GM12878 (cell line): ENCODE measurements at regions not wholly inside any gene's neighbourhood (a gene's known extent, or its start where the extent isn't known, plus 50 kb on each side); places are given as distances from the start of the nearest gene placed in this dataset.

Experiments used
- ATAC-seq: fragments of 200-7000 bp; cut with Tn5 transposase; 3 replicates; pipeline ENCODE4 v1.9.1; 2020; ENCODE audit warnings: mild to moderate bottlenecking, moderate library complexity
- BruUV-seq: library from RNA; stranded (reverse); fragments of 400-500 nt; replicated peaks from 2 replicates; lab custom pipeline; 2021; lab: Mats Ljungman, UMichigan
- CTCF ChIA-PET: fragments of 300-600 bp; sonication (Branson Sonifier 250); formaldehyde crosslinking; extraction: SDS; loops from one replicate; lab custom pipeline; 2021; ENCODE audit warnings: inconsistent platforms; lab: Yijun Ruan, JAX
- POLR2A ChIA-PET: fragments of 350-600 bp; formaldehyde crosslinking; extraction: SDS; loops from one replicate; lab custom pipeline; 2021; ENCODE audit warnings: inconsistent platforms; lab: Charles Lee
- RAD21 ChIA-PET: fragments of 300-600 bp; sonication (Branson Sonifier 250); formaldehyde crosslinking; loops from one replicate; lab custom pipeline; 2023; ENCODE audit warnings: antibody characterized with exemption; ENCODE audit not compliant: unreplicated experiment; lab: Charles Lee
- SMC1A ChIA-PET: fragments of 300-600 bp; sonication (Branson Sonifier 250); formaldehyde crosslinking; loops from one replicate; lab custom pipeline; 2023; ENCODE audit not compliant: unreplicated experiment, uncharacterized antibody; lab: Charles Lee
- DNase-seq: peaks from one replicate; pipeline ENCODE4 v3.0.0-alpha.2; 2011; ENCODE audit warnings: low read depth, low spot score
- FAIRE-seq: peaks from 3 replicates; lab custom pipeline; 2011; peaks lifted over from hg19 to GRCh38; lab: Jason Lieb, UNC
- H2AFZ ChIP-seq: 2 replicates; pipeline ENCODE4 v1.6.0; 2011; ENCODE audit warnings: low read depth, low read length, control low read depth; ENCODE audit not compliant: control insufficient read depth
- H3K27ac ChIP-seq: 2 replicates; pipeline ENCODE4 v1.5.1; 2011; ENCODE audit warnings: control low read depth; ENCODE audit not compliant: control insufficient read depth, insufficient read depth
- H3K27me3 ChIP-seq, 2 experiments: replicated peaks in 1 of 2; 2 replicates each; pipeline versions ENCODE4 v1.6.0 to v1.6.1; 2011; ENCODE audit warnings: low read length in 1 of 2; ENCODE audit not compliant: control insufficient read depth in 2 of 2, insufficient read depth in 2 of 2
- H3K36me3 ChIP-seq, 2 experiments: 2 replicates each; pipeline ENCODE4 v1.5.1; 2011; ENCODE audit warnings: low read length in 1 of 2; ENCODE audit not compliant: control insufficient read depth in 2 of 2, insufficient read depth in 2 of 2
- H3K4me1 ChIP-seq: 2 replicates; pipeline ENCODE4 v1.6.1; 2011; ENCODE audit warnings: mild to moderate bottlenecking, low read length, moderate library complexity, mixed read lengths; ENCODE audit not compliant: control insufficient read depth, insufficient read depth
- H3K4me2 ChIP-seq: 2 replicates; pipeline ENCODE4 v1.6.0; 2011; ENCODE audit warnings: control low read depth; ENCODE audit not compliant: control insufficient read depth, insufficient read depth
- H3K4me3 ChIP-seq: fragments of 200-600 bp; sonication (generic); 2 replicates; pipeline ENCODE4 v1.5.1; 2016
- H3K79me2 ChIP-seq: 2 replicates; pipeline ENCODE4 v1.6.0; 2011; ENCODE audit warnings: low read length; ENCODE audit not compliant: control insufficient read depth, insufficient read depth
- H3K9ac ChIP-seq: 2 replicates; pipeline ENCODE4 v1.8.0; 2011; ENCODE audit warnings: low read length, control low read depth, mixed read lengths; ENCODE audit not compliant: control insufficient read depth, insufficient read depth
- H3K9me3 ChIP-seq: replicated peaks from 3 replicates; pipeline ENCODE4 v1.5.1; 2011; ENCODE audit warnings: mild to moderate bottlenecking, low read length; ENCODE audit not compliant: control insufficient read depth, insufficient read depth
- H4K20me1 ChIP-seq: 2 replicates; pipeline ENCODE4 v1.6.0; 2011; ENCODE audit not compliant: control insufficient read depth, insufficient read depth
- CHD1 ChIP-seq: IDR thresholded peaks from 2 replicates; pipeline ENCODE4 v1.6.1; 2012; ENCODE audit warnings: low read depth, low read length, improper control_type of control experiment
- FOXM1 ChIP-seq: IDR thresholded peaks from 2 replicates; pipeline ENCODE4 v1.6.1; 2012; ENCODE audit warnings: low read depth, mild to moderate bottlenecking, inconsistent platforms, low read length, moderate library complexity
- JUND ChIP-seq: IDR thresholded peaks from 2 replicates; pipeline ENCODE4 v1.6.1; 2012; ENCODE audit warnings: low read depth, mild to moderate bottlenecking, low read length, improper control_type of control experiment, moderate library complexity
- KLF5 ChIP-seq: fragments of 450-650 bp; IDR thresholded peaks from 2 replicates; pipeline ENCODE4 v1.6.1; 2014; ENCODE audit warnings: mild to moderate bottlenecking; ENCODE audit not compliant: partially characterized antibody
- MLLT1 ChIP-seq: fragments of 450-650 bp; IDR thresholded peaks from 2 replicates; pipeline ENCODE4 v1.6.1; 2016; ENCODE audit warnings: mild to moderate bottlenecking
- NFIC ChIP-seq: IDR thresholded peaks from 2 replicates; pipeline ENCODE4 v1.6.1; 2012; ENCODE audit warnings: low read depth, mild to moderate bottlenecking, inconsistent platforms, low read length, moderate library complexity
- RFX5 ChIP-seq: IDR thresholded peaks from 2 replicates; pipeline ENCODE4 v1.6.1; 2011; ENCODE audit warnings: low read depth, low read length, improper control_type of control experiment
- SMAD5 ChIP-seq: IDR thresholded peaks from 2 replicates; pipeline ENCODE4 v1.6.1; 2016; ENCODE audit warnings: antibody characterized with exemption, low read depth
- STAT3 ChIP-seq: IDR thresholded peaks from 2 replicates; pipeline ENCODE4 v1.6.1; 2011; ENCODE audit warnings: low read depth, low read length, improper control_type of control experiment
- USF1 ChIP-seq: IDR thresholded peaks from 2 replicates; pipeline ENCODE4 v1.6.1; 2011; ENCODE audit warnings: borderline replicate concordance, low read depth, mild to moderate bottlenecking, moderate library complexity, mixed read lengths, low read length; ENCODE audit not compliant: insufficient read depth; ENCODE audit errors: extremely low read length
- ZNF274 ChIP-seq: IDR thresholded peaks from one replicate; pipeline ENCODE4 v1.8.0; 2011; ENCODE audit not compliant: insufficient read length, insufficient read depth
- WGBS: methylation state at CpG from one replicate; pipeline ENCODE4 v1.1.6; 2016; ENCODE audit warnings: low lambda C conversion rate; ENCODE audit not compliant: insufficient replicate concordance, insufficient coverage; ENCODE audit errors: missing lambda C conversion rate; 5-methylcytosine and 5-hydroxymethylcytosine counted together
- in situ Hi-C: fragments of 300-500 bp; cut with MboI; formaldehyde crosslinking; loops from 9 replicates; pipeline ENCODE4 v1.14.3; 2018; ENCODE audit warnings: mixed read lengths
- intact Hi-C: fragments of 100-400 bp; cut with micrococcal nuclease; formaldehyde crosslinking; loops from one replicate; pipeline ENCODE4 v1.14.2; 2022; ENCODE audit not compliant: unreplicated experiment
- TF ChIP-seq, protein P1 (sequence below): fragments of 450-650 bp; IDR thresholded peaks from 2 replicates; pipeline ENCODE4 v1.6.1; 2018; ENCODE audit warnings: borderline replicate concordance, mild to moderate bottlenecking; ENCODE audit not compliant: partially characterized antibody
- TF ChIP-seq, protein P2 (sequence below): fragments of 150-350 bp; IDR thresholded peaks from 2 replicates; pipeline ENCODE4 v1.6.1; 2016; ENCODE audit warnings: low read depth, low read length

DNA sequence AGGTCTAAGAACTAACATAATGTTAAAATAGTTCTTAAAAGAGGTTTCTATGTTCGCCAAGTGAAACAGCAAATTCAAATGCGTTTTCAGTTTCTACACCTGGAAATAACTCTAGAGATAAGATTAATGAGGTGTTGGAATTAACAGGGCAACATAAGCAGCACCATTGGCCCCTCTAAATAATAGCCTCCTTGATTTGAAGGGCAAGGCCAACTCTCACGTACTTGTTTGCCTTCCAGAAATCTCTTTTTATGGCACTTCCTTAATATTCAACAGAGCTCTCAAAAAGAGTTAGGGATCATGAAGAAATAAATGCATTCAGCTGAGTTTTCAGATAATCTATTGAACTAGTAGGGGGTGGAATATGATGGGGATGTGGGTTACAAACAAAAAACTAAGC, 80.9 kb downstream of the AASDHPPT start:
- intact Hi-C loops = loop anchor here (1.0 to 10.0 kb wide), 3 partner anchors 70 to 426 kb away; no protein-coding TSS in a partner anchor
- 51% methylated on average over 3 of the region's 3 CpGs for WGBS
- Histone ChIP-seq H3K9ac (no peak overlapping the region), H3K4me1 (no peaks in the 10 kb centered on the region), H3K27ac (no peak overlapping the region), H2AFZ (no peak overlapping the region), H4K20me1 (no peaks in the 10 kb centered on the region), H3K27me3 (no peaks in the 10 kb centered on the region), H3K79me2 (no peaks in the 10 kb centered on the region), H3K4me3 (no peak overlapping the region), H3K36me3 (no peaks in the 10 kb centered on the region), H3K9me3 (no peaks in the 10 kb centered on the region), H3K4me2 (no peak overlapping the region)
- ChIA-PET SMC1A (interaction anchor here (0.6 to 1.2 kb wide), 2 partner anchors 54 to 132 kb away, joined by 3 to 4 read pairs; no protein-coding TSS in a partner anchor), POLR2A (no interaction called here), RAD21 (no interaction called here), CTCF (no interaction called here)
- FAIRE-seq (no peak), DNase-seq (no peak), ATAC-seq (no peak; the same call in 2 of the 3 replicates)
- no TSS peak for BruUV-seq
- in situ Hi-C loops = loop anchor here (25.0 kb wide), 1 partner anchor 879 kb away; no protein-coding TSS in a partner anchor
- TF ChIP-seq JUND = no peak
- no peak for TF ChIP-seq KLF5
- no peak for TF ChIP-seq SMAD5
- TF ChIP-seq MLLT1 = no peak
- no peak for TF ChIP-seq USF1
- TF ChIP-seq NFIC = no peak
- TF ChIP-seq, protein P1, sequence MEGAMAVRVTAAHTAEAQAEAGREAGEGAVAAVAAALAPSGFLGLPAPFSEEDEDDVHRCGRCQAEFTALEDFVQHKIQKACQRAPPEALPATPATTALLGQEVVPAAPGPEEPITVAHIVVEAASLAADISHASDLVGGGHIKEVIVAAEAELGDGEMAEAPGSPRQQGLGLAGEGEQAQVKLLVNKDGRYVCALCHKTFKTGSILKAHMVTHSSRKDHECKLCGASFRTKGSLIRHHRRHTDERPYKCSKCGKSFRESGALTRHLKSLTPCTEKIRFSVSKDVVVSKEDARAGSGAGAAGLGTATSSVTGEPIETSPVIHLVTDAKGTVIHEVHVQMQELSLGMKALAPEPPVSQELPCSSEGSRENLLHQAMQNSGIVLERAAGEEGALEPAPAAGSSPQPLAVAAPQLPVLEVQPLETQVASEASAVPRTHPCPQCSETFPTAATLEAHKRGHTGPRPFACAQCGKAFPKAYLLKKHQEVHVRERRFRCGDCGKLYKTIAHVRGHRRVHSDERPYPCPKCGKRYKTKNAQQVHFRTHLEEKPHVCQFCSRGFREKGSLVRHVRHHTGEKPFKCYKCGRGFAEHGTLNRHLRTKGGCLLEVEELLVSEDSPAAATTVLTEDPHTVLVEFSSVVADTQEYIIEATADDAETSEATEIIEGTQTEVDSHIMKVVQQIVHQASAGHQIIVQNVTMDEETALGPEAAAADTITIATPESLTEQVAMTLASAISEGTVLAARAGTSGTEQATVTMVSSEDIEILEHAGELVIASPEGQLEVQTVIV = no peak
- no peak for TF ChIP-seq STAT3
- TF ChIP-seq FOXM1 = no peak
- TF ChIP-seq RFX5 = no peak
- TF ChIP-seq, protein P2, sequence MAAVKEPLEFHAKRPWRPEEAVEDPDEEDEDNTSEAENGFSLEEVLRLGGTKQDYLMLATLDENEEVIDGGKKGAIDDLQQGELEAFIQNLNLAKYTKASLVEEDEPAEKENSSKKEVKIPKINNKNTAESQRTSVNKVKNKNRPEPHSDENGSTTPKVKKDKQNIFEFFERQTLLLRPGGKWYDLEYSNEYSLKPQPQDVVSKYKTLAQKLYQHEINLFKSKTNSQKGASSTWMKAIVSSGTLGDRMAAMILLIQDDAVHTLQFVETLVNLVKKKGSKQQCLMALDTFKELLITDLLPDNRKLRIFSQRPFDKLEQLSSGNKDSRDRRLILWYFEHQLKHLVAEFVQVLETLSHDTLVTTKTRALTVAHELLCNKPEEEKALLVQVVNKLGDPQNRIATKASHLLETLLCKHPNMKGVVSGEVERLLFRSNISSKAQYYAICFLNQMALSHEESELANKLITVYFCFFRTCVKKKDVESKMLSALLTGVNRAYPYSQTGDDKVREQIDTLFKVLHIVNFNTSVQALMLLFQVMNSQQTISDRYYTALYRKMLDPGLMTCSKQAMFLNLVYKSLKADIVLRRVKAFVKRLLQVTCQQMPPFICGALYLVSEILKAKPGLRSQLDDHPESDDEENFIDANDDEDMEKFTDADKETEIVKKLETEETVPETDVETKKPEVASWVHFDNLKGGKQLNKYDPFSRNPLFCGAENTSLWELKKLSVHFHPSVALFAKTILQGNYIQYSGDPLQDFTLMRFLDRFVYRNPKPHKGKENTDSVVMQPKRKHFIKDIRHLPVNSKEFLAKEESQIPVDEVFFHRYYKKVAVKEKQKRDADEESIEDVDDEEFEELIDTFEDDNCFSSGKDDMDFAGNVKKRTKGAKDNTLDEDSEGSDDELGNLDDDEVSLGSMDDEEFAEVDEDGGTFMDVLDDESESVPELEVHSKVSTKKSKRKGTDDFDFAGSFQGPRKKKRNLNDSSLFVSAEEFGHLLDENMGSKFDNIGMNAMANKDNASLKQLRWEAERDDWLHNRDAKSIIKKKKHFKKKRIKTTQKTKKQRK = no peak
- TF ChIP-seq ZNF274 = no peak
- no peak for TF ChIP-seq CHD1
